Muscle of arm (tissue), 1 donor: ENCODE measurements at regions not wholly inside any gene's neighbourhood (a gene's known extent, or its start where the extent isn't known, plus 50 kb on each side); places are given as distances from the start of the nearest gene placed in this dataset.

Experiments used
- DNase-seq: peaks from one replicate; pipeline ENCODE4 v3.0.0-alpha.2; 2013

GRCh38 chr7:11895337-11895736, 63.3 kb upstream of the THSD7A start:
- DNase-seq, result no peak

GRCh38 chr7:11896663-11897062, 64.7 kb upstream of the THSD7A start:
- DNase-seq, result no peak

- no peak for DNase-seq
Measured at GRCh38 chr7:11899247-11899646, 67.2 kb upstream of the THSD7A start.

- DNase-seq, result no peak
Measured at GRCh38 chr7:11910253-11910652, 78.3 kb upstream of the THSD7A start.

GRCh38 chr7:11911900-11912299, 79.9 kb upstream of the THSD7A start:
- DNase-seq, result no peak

- DNase-seq, result no peak
Measured at GRCh38 chr7:11914645-11915044, 82.6 kb upstream of the THSD7A start.

- no peak for DNase-seq
Measured at GRCh38 chr7:11923376-11923930, 91.5 kb upstream of the THSD7A start.

- no peak for DNase-seq
Measured at GRCh38 chr7:11931307-11931706, 99.3 kb upstream of the THSD7A start.

GRCh38 chr7:11934796-11935195, 102.8 kb upstream of the THSD7A start:
- no peak for DNase-seq

- DNase-seq, result no peak
Measured at GRCh38 chr7:11935905-11936304, 103.9 kb upstream of the THSD7A start.

- no peak for DNase-seq
Measured at GRCh38 chr7:11946794-11947193, 114.8 kb upstream of the THSD7A start.

- DNase-seq, result no peak
Measured at GRCh38 chr7:11950281-11950680, 118.3 kb upstream of the THSD7A start.

GRCh38 chr7:11950942-11951341, 118.9 kb upstream of the THSD7A start:
- no peak for DNase-seq

GRCh38 chr7:11951909-11952308, 119.9 kb upstream of the THSD7A start:
- DNase-seq, result no peak

- DNase-seq, result no peak
Measured at GRCh38 chr7:11952972-11953371, 121.0 kb upstream of the THSD7A start.

- no peak for DNase-seq
Measured at GRCh38 chr7:11956991-11957390, 125.0 kb upstream of the THSD7A start.

- DNase-seq, result no peak
Measured at GRCh38 chr7:11957956-11958355, 126.0 kb upstream of the THSD7A start.

GRCh38 chr7:11959121-11959520, 127.1 kb upstream of the THSD7A start:
- DNase-seq, result no peak

GRCh38 chr7:11960621-11961020, 128.6 kb upstream of the THSD7A start:
- DNase-seq, result no peak

GRCh38 chr7:11969643-11970042, 137.6 kb upstream of the THSD7A start:
- no peak for DNase-seq

- DNase-seq, result no peak
Measured at GRCh38 chr7:11970132-11970531, 138.1 kb upstream of the THSD7A start.

- no peak for DNase-seq
Measured at GRCh38 chr7:11985376-11985775, 153.4 kb upstream of the THSD7A start.

- DNase-seq, result no peak
Measured at GRCh38 chr7:11985971-11986370, 154.0 kb upstream of the THSD7A start.

- DNase-seq, result no peak
Measured at GRCh38 chr7:11988186-11988585, 156.2 kb upstream of the THSD7A start.

GRCh38 chr7:12002428-12002827, 170.4 kb upstream of the THSD7A start:
- no peak for DNase-seq
